OCI-LY1 (cell line): ENCODE measurements at regions not wholly inside any gene's neighbourhood (a gene's known extent, or its start where the extent isn't known, plus 50 kb on each side); places are given as distances from the start of the nearest gene placed in this dataset.

Experiments used
- H2AFZ ChIP-seq: fragments of 200-600 bp; sonication (generic), shearing (Covaris generic); 2 replicates; pipeline ENCODE4 v1.6.0; 2014; ENCODE audit warnings: antibody characterized with exemption, mild to moderate bottlenecking, low read length
- H3F3A ChIP-seq: fragments of 200-600 bp; sonication (generic), shearing (Covaris generic); 2 replicates; pipeline ENCODE4 v1.6.0; 2014; ENCODE audit warnings: mild to moderate bottlenecking, antibody characterized with exemption, low read length, moderate library complexity; ENCODE audit not compliant: insufficient read depth
- H3K27ac ChIP-seq: fragments of 200-600 bp; sonication (generic); 2 replicates; pipeline ENCODE4 v1.5.1; 2014; ENCODE audit warnings: low read length, mixed run types, mild to moderate bottlenecking, low read depth; ENCODE audit not compliant: poor library complexity, severe bottlenecking
- H3K27me3 ChIP-seq: fragments of 200-600 bp; sonication (generic); 2 replicates; pipeline ENCODE4 v1.6.0; 2014; ENCODE audit warnings: antibody characterized with exemption, mild to moderate bottlenecking, low read length, moderate library complexity; ENCODE audit not compliant: insufficient read depth
- H3K36me3 ChIP-seq: fragments of 200-600 bp; sonication (generic); 2 replicates; pipeline ENCODE4 v1.6.1; 2014; ENCODE audit warnings: mild to moderate bottlenecking, antibody characterized with exemption, low read length, moderate library complexity, mixed read lengths; ENCODE audit not compliant: insufficient read depth
- H3K4me1 ChIP-seq: fragments of 200-600 bp; sonication (generic); 2 replicates; pipeline ENCODE4 v1.5.1; 2014; ENCODE audit warnings: mild to moderate bottlenecking, low read length, moderate library complexity; ENCODE audit not compliant: insufficient read depth, severe bottlenecking
- H3K4me2 ChIP-seq: fragments of 200-600 bp; sonication (generic), shearing (Covaris generic); 2 replicates; pipeline ENCODE4 v1.6.1; 2014; ENCODE audit warnings: low read length
- H3K4me3 ChIP-seq: fragments of 200-600 bp; sonication (generic); 2 replicates; pipeline ENCODE4 v1.5.1; 2014; ENCODE audit warnings: low read length, low read depth, mild to moderate bottlenecking, mixed read lengths; ENCODE audit not compliant: poor library complexity, severe bottlenecking
- H3K79me2 ChIP-seq: fragments of 200-600 bp; shearing (Covaris generic); 2 replicates; pipeline ENCODE4 v1.6.1; 2016; ENCODE audit warnings: mixed run types, low read length, mixed read lengths; ENCODE audit not compliant: insufficient read depth
- H3K9ac ChIP-seq: fragments of 200-600 bp; sonication (generic), shearing (Covaris generic); 2 replicates; pipeline ENCODE4 v1.6.1; 2014; ENCODE audit warnings: mild to moderate bottlenecking, low read length, mixed read lengths
- H3K9me2 ChIP-seq: fragments of 200-600 bp; sonication (generic), shearing (Covaris generic); 2 replicates; pipeline ENCODE4 v1.6.1; 2014; ENCODE audit warnings: low read depth, mild to moderate bottlenecking, low read length, mixed read lengths
- H3K9me3 ChIP-seq: fragments of 200-600 bp; shearing (Covaris generic); 2 replicates; pipeline ENCODE4 v1.6.1; 2014; ENCODE audit warnings: low read length, mixed read lengths
- H4K20me1 ChIP-seq: fragments of 200-600 bp; sonication (generic), shearing (Covaris generic); 2 replicates; pipeline ENCODE4 v1.6.0; 2016; ENCODE audit warnings: mild to moderate bottlenecking, low read length; ENCODE audit not compliant: insufficient read depth
- CTCF ChIP-seq: fragments of 200-600 bp; sonication (generic), shearing (Covaris generic); IDR thresholded peaks from 2 replicates; pipeline ENCODE4 v1.5.1; 2017; ENCODE audit warnings: mild to moderate bottlenecking, antibody characterized with exemption, low read length, moderate library complexity, mixed read lengths
- EZH2 ChIP-seq: fragments of 200-600 bp; sonication (generic), shearing (Covaris generic); IDR thresholded peaks from 2 replicates; pipeline ENCODE4 v1.8.0; 2017; ENCODE audit warnings: borderline replicate concordance, mixed run types, mild to moderate bottlenecking, antibody characterized with exemption, low read length, moderate library complexity, mixed read lengths

GRCh38 chr18:49651033-49651432, 89.2 kb downstream of the LIPG start:
- Histone ChIP-seq H3K9ac (no peak overlapping the region), H3K36me3 (no peaks in the 10 kb centered on the region), H3K27me3 (no peaks in the 10 kb centered on the region), H3K4me2 (no peak overlapping the region), H3K4me3 (no peak overlapping the region), H2AFZ (no peak overlapping the region), H3K27ac (no peak overlapping the region), H3K4me1 (no peaks in the 10 kb centered on the region), H3F3A (no peaks in the 10 kb centered on the region), H4K20me1 (no peaks in the 10 kb centered on the region), H3K9me3 (no peaks in the 10 kb centered on the region), H3K79me2 (no peaks in the 10 kb centered on the region), H3K9me2 (no peaks in the 10 kb centered on the region)
- TF ChIP-seq CTCF (no peak), EZH2 (no peak)

GRCh38 chr18:49650426-49650891, 88.6 kb downstream of the LIPG start:
- no peak overlapping the region for H3K9ac ChIP-seq
- no peaks in the 10 kb centered on the region for H3K36me3 ChIP-seq
- no peaks in the 10 kb centered on the region for H3K9me3 ChIP-seq
- no peak overlapping the region for H2AFZ ChIP-seq
- no peak overlapping the region for H3K4me3 ChIP-seq
- TF ChIP-seq EZH2 (no peak), CTCF (no peak)
- H3K9me2 ChIP-seq = no peaks in the 10 kb centered on the region
- H3K4me2 ChIP-seq = no peak overlapping the region
- no peaks in the 10 kb centered on the region for H4K20me1 ChIP-seq
- no peaks in the 10 kb centered on the region for H3K4me1 ChIP-seq
- no peaks in the 10 kb centered on the region for H3K79me2 ChIP-seq
- H3K27ac ChIP-seq = no peak overlapping the region
- H3F3A ChIP-seq = no peaks in the 10 kb centered on the region
- H3K27me3 ChIP-seq = no peaks in the 10 kb centered on the region

GRCh38 chr18:49648811-49649210, 87.0 kb downstream of the LIPG start:
- no peaks in the 10 kb centered on the region for H3K9me2 ChIP-seq
- H4K20me1 ChIP-seq = no peaks in the 10 kb centered on the region
- TF ChIP-seq EZH2 (no peak), CTCF (peak; percentile 33)
- no peaks in the 10 kb centered on the region for H3K79me2 ChIP-seq
- peaks cover 3% of the 10 kb centered on the region; the same call in 1 of the 2 replicates for H3K27me3 ChIP-seq
- H3K4me1 ChIP-seq = no peaks in the 10 kb centered on the region
- H2AFZ ChIP-seq = no peak overlapping the region
- no peak overlapping the region for H3K9ac ChIP-seq
- no peak overlapping the region for H3K4me2 ChIP-seq
- H3K27ac ChIP-seq = no peak overlapping the region
- no peaks in the 10 kb centered on the region for H3K36me3 ChIP-seq
- no peak overlapping the region for H3K4me3 ChIP-seq
- no peaks in the 10 kb centered on the region for H3K9me3 ChIP-seq
- H3F3A ChIP-seq = no peaks in the 10 kb centered on the region
